ENCODE measurements at regions not wholly inside any gene's neighbourhood (a gene's known extent, or its start where the extent isn't known, plus 50 kb on each side); places are given as distances from the start of the nearest gene placed in this dataset.

DNA sequence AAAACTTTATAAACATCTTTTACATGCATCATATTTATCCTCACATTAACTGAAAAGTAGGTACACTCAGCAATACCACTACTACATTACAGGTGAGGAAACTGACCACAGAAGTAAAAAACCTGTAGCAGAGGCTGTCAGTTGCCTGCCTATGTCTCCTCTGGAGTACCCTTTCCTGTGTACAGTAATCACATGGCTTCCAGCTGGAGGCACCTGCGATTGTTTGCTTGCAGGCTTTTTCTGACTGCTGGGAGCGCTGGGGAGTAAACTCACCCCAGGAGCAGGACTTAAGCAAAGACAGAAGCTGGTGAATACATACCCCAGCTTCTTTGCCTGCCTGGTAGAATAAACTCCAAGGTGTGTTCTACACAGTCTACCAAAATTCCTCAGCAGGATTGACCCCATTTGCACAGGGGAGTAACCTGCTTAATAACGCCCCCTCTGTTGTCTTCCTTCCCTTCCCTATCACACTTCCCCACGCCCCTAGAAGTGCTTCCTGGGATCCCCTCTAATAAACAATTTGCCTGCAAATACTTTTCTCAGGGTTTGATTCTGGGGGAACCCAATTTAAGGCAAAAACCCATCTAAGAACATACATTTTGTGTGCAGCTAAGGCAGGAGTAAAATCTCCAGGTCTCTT is 138.9 kb downstream of the PTH2R start:
- DNase-seq (ENCODE audit: low read depth in 2 of 2) = no peak

DNA sequence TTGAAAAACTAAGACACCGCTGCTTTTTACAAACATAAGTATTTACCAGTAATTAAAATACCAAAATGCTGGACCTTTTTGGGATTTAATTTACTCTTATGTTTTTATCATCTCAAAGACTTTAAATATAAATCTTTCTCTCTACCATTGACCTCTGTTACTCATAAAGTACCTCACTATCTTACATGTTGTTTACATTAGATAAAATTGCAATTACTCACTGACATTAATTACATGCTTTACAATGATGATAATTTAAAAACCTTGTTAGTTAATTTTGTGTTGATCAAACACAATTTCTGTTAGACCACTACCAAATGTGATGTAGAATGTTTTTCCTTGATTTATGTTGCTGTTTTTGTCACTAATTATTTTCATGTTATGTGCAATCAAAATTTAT is 139.5 kb downstream of the PTH2R start:
- DNase-seq (ENCODE audit: low read depth in 2 of 2) = no peak

DNA sequence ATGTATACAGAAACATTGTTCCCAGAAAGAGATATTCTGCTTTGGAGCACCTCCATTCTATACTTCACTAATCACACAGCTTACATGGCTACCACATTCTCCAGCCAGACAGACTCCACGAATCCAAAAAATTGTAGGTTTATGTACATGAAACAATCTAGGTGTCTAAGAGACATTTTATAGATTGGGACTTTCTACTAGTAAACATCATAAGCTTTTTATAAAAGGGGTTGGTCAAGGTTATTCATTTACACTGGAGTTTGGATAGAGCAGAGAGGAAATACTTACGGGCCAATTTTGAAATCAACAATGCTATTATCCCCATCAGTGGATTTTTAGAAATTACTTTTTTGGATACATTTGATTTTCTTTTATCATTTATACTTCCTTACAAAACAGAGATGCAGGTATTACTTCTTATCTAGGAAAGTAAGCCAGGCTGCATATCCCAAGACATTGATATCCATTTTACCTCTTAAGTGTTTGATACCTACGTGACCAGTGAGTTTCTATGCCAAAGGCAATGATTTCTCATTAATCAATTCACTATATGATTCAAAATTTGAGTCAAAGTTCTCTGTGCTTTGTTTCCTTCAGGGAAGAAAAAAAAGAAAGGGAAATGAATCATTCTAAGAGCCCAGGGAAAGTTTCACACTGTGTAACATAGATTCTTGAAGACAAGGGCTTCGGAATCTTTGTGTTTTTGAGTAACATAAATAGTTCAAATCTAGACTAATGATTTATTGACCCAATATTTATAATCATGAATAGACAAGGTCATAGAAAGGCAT is 140.5 kb downstream of the PTH2R start:
- no peak for DNase-seq (ENCODE audit: low read depth in 2 of 2)

DNA sequence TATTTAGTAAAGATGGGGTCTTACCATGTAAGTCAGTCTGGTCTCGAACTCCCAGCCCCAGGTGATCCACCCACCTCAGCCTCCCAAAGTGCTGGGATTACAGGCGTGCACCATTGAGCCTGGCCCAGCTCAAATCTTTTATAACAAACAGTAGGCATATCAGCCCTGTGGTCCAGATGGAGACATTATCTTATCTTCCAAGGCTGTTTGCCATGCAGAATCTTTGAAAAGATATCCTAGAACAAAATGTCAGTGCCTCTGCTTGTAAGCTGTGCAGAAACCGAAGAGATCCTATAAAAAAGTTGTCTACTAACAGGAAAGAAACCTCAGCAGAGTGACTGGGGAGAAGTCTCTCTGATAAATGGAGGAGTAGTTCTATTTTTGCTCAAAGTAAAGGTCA is 142.1 kb downstream of the PTH2R start:
- no peak for DNase-seq (ENCODE audit: low read depth in 2 of 2)

DNA sequence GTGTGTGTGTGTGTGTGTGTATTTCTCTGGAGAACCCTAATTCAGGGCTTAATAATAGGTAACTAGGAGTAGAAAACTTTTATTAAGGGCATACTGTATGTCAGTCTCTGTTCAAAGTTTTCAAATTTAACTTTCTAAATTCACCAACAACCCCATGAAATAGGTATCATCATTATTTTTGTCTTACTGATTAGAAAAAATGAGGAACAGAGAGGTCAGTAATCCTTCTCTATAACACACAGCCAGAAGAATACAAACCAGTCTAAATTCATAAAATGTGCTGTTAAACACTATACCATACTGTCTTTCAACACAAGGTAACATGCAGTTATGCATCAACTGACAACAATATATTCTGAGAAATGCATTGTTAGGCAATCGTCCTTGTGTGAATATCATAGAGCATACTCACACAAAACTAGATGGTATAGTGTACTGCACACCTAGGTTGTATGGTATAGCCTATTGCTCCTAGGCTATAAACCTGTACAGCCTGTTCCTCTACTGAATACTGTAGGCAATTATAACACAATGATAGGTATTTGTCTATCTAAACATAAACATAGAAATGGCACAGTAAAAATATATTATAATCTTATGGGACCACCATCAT is 143.1 kb downstream of the PTH2R start:
- no peak for DNase-seq (ENCODE audit: low read depth in 2 of 2)

GRCh38 chr2:208552943-208553342 is 146.4 kb downstream of the PTH2R start:
- DNase-seq (ENCODE audit: low read depth in 2 of 2) = no peak

GRCh38 chr2:208556983-208557484 is 150.4 kb downstream of the PTH2R start:
- DNase-seq (ENCODE audit: low read depth in 2 of 2) = no peak

DNA sequence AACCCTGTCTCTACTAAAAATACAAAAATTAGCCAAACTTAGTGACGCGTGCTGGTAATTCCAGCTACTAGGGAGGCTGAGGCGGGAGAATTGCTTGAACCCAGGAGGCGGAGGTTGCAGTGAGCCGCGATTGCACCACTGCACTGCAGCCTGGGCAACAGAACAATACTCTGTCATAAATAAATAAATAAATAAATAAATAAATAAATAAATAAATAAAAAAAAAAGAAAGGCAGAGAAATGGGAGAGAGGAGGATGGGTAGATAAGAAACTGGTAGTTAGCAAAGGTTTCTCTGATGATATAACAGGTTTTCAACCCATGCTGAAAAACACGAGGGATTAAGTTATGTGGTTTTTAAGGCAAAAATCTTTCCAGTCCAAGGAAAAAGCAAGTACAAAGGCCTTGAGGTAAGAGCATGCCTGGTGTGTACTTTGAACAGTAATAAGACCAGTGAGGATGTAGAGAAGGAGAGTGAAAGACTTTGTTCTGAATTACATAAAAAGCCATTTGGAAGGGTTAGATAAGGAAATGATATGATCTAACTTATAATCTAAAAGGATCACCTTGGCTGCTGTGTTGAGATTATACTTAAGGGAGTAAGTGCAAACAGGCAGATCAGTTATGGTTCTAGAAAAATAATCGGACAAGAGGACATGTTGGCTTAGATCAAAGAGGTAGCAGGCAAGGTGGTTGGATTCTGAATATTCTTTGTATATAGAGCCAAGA is 159.3 kb downstream of the PTH2R start:
- DNase-seq (ENCODE audit: low read depth in 2 of 2) = no peak

DNA sequence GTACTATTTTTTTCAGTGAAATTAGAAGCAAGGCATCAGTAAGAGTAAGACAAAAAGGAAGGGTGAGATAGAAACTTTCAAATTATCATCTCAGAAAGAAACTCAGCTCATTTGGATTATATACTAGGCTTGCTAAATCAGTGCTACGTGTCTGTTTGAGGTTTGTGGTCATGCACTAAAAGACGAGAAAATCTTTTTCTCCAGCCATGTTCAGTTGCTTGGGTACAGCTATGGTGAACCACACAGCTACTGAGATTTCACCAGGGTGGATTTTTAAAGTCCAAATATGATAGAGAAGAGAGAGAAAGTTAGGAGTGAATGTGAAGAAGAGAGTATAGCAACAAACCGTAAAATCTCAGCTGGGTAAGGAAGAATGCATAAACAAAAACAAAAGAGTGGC is 161.6 kb downstream of the PTH2R start:
- no peak for DNase-seq (ENCODE audit: low read depth in 2 of 2)

DNA sequence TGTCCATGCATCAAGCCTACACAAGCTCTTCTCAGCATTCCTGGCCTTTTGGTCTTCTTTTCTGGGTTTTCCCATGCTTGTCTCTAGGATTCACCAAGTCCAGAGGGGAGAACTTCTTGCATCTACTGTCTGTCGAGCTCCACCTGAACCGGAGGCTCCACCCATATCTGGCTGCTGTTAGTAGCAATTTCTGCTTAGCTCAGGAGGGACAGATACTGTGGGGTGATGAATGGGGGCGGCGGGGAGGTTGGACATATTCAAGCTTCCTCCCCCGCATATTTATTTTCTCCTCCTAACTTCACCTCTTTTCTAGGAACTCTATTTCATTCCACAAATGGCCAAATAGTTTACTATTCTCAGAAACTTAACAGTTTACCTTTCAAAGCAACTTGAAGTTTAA is 163.5 kb downstream of the PTH2R start:
- no peak for DNase-seq (ENCODE audit: low read depth in 2 of 2)

GRCh38 chr2:208570851-208571763 is 164.5 kb downstream of the PTH2R start:
- no peak for DNase-seq (ENCODE audit: low read depth in 2 of 2)

DNA sequence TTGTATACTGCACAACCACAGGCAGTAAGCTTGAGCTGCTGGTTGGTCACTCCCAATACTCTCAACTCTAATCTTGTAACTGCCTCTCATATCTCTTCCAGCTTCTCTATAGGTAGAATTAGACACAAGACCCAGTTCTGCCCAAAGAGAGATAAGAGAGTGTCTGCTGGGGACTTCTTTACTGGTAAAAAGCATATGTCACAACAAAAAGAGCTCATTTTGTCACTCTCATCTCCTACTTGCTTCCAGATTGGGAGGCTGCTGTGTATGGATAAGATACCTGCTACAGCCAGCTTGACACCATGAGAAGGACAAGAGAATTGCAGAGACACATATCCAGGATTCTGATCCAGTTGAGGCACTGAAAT is 165.2 kb downstream of the PTH2R start:
- DNase-seq (ENCODE audit: low read depth in 2 of 2) = no peak

DNA sequence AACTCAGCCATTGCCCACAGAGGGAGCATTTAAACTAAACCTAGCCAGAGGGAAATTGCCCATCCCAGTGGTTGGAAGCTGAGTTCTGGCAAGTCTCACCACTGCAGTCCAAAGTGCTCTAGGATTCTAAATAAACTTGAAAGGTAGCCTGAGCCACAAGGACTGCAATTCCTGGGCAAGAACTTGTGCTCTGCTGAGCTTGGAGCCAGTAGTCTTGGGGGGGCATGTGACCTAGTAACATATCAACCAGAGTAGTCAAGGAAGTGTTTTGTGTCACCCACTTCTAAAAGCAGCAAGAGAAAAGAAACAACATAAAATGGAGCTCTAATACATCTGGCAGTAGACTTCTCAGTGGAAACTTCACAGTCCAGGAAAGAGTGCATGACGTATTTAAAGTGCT is 167.0 kb downstream of the PTH2R start:
- no peak for DNase-seq (ENCODE audit: low read depth in 2 of 2)

DNA sequence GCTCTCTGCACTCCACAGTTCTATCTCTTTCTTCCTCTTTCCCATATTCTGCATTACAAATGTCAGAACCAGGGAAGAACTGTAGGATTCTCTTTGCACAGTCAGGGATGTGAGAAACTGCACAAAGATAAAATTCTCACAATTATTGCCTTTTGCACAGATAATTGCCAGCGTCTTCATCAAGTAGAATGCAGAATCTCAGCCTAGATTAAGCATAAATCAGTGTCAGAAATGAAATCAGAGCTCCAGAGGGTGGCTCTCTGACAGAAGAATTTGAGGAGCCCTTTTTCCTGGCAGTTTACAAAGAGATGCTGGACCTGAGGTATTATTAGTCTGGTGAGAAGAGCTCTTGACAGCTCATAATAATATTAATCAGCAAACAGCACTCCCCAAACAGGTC is 173.1 kb downstream of the PTH2R start:
- DNase-seq (ENCODE audit: low read depth in 2 of 2) = no peak

DNA sequence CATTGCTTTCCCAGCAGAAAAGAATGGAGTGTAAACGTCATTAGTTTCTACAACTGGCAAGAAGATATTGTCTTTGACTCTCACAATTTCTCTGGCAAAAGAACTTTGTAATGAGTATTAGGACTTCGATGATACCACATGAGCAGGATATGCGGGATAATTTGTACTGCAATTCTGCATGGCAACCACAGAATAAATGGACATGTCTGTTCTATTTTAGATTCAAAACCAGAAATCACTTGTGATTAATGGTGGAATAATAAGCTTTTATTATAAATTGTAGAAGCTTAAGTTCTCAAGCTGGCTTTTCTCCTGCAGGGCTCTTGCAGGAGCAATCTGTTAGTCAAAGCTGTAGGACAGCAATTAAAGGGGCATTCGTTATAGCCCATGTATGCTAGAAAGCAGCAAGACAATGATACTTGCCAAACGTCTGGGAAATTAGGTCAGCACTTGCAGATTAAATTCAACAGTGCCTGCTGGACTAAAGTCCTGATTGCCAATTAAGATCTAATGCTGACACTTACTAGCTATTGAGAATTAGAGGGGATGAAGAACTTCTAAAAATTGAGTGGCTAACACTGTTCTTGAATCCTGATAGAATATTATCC is 177.9 kb downstream of the PTH2R start:
- DNase-seq (ENCODE audit: low read depth in 2 of 2) = no peak

DNA sequence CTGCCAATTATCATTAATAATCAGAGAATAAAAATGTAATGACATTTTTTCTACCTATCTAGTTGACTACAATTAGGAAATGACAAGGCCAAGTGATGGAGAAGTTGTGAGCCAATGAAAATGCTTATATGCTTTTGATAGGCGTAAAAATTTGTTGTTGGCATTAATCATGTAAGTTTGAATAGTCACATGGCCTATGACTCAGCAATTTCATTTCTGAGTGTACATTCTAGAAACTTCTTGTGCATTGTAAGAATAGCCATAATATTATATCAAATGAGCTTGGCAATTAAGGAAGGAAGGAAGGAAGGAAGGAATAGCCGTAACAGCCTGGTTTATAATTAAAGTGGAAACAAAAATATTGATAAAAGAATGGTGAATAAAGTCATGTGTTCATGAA is 179.9 kb downstream of the PTH2R start:
- no peak for DNase-seq (ENCODE audit: low read depth in 2 of 2)

GRCh38 chr2:208594642-208595385 is 188.2 kb downstream of the PTH2R start:
- DNase-seq (ENCODE audit: low read depth in 2 of 2) = no peak

GRCh38 chr2:208595386-208596275 is 189.0 kb downstream of the PTH2R start:
- no peak for DNase-seq (ENCODE audit: low read depth in 2 of 2)

- DNase-seq (ENCODE audit: low read depth in 2 of 2) = no peak
These were observed 201.1 kb downstream of the PTH2R start for GRCh38 chr2:208607694-208608093.
